Heart left ventricle (tissue), 13 donors: ENCODE measurements at regions not wholly inside any gene's neighbourhood (a gene's known extent, or its start where the extent isn't known, plus 50 kb on each side); places are given as distances from the start of the nearest gene placed in this dataset.

Source experiments
- POLR2A ChIP-seq, 2 donors: fragments of 450-650 bp; IDR thresholded peaks; one replicate each; pipeline ENCODE4 v1.6.1; 2017; ENCODE audit warnings: antibody characterized with exemption in 2 of 2, mild to moderate bottlenecking in 2 of 2, moderate library complexity in 2 of 2
- TF ChIP-seq, protein P1 (sequence below), 12 donors: fragments of 200-600 bp; sonication (generic) in 4 of 12; IDR thresholded peaks; one replicate each; pipeline versions ENCODE4 v1.5.0 to v1.8.0; 2018 to 2022; ENCODE audit warnings: antibody characterized with exemption in 12 of 12, mild to moderate bottlenecking in 5 of 12
- donor health status: ischemic (EF 13 %, LVEDD 7.1; RV severe dilation, severe dysfunction).
- donor health status: DM: no; HTN: yes; CAD: no.
- donor health status: DM: no; HTN: no; CAD: no.
- donor health status: ischemic (EF 25% LVEDD 6.9; RV normal size, moderate dysfunction).
- donor health status: ischemic (EF 25% LVEDD 5.7; RV mildly dilated, moderate dysfunction).
- donor health status: ischemic (EF 35%, LVEDD 5.7; RV mildly dilated, moderate dysfunction).
- donor health status: nonischemic (EF 11% LVEDD 7.7; RV severe dilation, severe dysfunction).
- donor health status: DM: yes; HTN: yes; CAD: no.
- donor health status: PGD.
- donor health status: ischemic (EF 29% LVEDD 5.4; RV normal size, mild dysfunction).
- donor health status: nonischemic (EF 23%, LVEDD 6.1; RV moderate dilation, normal function).

DNA sequence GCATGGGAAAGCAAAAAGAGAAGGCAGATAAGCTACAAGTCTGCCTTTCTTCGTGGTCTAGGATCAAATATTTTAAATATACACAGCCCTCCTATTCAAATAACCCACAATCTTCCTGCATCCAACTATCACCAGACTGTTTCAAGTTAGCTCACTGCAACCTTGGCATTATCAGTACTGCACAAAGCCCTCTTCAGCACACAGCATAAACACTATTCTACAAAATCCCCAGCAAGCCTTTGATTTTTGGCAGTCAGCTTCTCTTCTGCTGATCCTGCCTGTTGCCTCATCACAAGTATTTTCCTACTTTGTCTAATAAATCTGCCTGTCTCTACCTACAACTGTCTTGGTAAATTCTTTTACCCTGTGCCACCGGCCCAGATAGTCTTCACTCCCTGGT lies 142.9 kb downstream of the COX7C start:
- no peak for TF ChIP-seq POLR2A (IDR thresholded peaks at IDR 0.05)
- TF ChIP-seq, protein P1, sequence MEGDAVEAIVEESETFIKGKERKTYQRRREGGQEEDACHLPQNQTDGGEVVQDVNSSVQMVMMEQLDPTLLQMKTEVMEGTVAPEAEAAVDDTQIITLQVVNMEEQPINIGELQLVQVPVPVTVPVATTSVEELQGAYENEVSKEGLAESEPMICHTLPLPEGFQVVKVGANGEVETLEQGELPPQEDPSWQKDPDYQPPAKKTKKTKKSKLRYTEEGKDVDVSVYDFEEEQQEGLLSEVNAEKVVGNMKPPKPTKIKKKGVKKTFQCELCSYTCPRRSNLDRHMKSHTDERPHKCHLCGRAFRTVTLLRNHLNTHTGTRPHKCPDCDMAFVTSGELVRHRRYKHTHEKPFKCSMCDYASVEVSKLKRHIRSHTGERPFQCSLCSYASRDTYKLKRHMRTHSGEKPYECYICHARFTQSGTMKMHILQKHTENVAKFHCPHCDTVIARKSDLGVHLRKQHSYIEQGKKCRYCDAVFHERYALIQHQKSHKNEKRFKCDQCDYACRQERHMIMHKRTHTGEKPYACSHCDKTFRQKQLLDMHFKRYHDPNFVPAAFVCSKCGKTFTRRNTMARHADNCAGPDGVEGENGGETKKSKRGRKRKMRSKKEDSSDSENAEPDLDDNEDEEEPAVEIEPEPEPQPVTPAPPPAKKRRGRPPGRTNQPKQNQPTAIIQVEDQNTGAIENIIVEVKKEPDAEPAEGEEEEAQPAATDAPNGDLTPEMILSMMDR (IDR thresholded peaks at IDR 0.05) = no peak
